ENCODE measurements at regions not wholly inside any gene's neighbourhood (a gene's known extent, or its start where the extent isn't known, plus 50 kb on each side); places are given as distances from the start of the nearest gene placed in this dataset.

DNA sequence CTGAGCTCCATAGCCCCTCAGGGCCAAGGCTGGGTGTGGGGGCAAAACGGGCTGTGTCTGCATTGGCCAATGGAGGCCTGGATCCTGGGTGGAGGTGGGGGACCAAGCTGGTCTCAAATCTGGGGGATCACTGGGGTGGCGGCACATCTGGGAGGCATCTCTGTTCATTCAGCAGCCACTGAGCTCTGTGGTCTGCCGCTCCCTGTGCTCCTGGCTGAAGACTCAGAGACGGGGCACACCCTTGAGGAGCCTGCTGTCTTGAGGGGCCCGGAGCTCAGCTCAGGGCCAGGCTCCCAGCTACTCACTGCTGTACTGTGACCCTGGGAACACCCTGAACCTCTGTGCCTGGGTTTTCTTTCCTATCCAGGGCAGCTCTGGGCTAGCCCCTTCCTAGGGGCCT lies 90.3 kb upstream of the WNT4 start:
- no peaks in the 10 kb centered on the region for H3K79me2 ChIP-seq (ENCODE audit: low read depth)
- H3K4me2 ChIP-seq, result no peak overlapping the region
- H3K27me3 ChIP-seq, result peaks cover 97% of the 10 kb centered on the region
- no peak for DNase-seq (ENCODE audit: low spot score)
- no peak overlapping the region for H3K9ac ChIP-seq
- Mint-ChIP-seq H3K4me3 (no peak overlapping the region), H3K4me1 (peaks cover 53% of the 10 kb centered on the region), H3K27ac (no peak overlapping the region), H3K9me3 (peaks cover 3% of the 10 kb centered on the region), H3K36me3 (no peaks in the 10 kb centered on the region), H3K27me3 (ENCODE audit: insufficient read depth, low read depth) (peaks cover 26% of the 10 kb centered on the region)
- no peak overlapping the region for H2AFZ ChIP-seq (replicated peaks)
- H3K36me3 ChIP-seq, result no peaks in the 10 kb centered on the region
- peaks cover 13% of the 10 kb centered on the region for H3F3A ChIP-seq (ENCODE audit: low read depth)
- peaks cover 52% of the 10 kb centered on the region for H4K20me1 ChIP-seq (ENCODE audit: low read depth)
- H3K4me3 ChIP-seq, result no peak overlapping the region
- TF ChIP-seq EZH2phosphoT487 (IDR thresholded peaks at IDR 0.05) (no peak), EZH2 (IDR thresholded peaks at IDR 0.05) (no peak)
- TF ChIP-seq, protein P1, sequence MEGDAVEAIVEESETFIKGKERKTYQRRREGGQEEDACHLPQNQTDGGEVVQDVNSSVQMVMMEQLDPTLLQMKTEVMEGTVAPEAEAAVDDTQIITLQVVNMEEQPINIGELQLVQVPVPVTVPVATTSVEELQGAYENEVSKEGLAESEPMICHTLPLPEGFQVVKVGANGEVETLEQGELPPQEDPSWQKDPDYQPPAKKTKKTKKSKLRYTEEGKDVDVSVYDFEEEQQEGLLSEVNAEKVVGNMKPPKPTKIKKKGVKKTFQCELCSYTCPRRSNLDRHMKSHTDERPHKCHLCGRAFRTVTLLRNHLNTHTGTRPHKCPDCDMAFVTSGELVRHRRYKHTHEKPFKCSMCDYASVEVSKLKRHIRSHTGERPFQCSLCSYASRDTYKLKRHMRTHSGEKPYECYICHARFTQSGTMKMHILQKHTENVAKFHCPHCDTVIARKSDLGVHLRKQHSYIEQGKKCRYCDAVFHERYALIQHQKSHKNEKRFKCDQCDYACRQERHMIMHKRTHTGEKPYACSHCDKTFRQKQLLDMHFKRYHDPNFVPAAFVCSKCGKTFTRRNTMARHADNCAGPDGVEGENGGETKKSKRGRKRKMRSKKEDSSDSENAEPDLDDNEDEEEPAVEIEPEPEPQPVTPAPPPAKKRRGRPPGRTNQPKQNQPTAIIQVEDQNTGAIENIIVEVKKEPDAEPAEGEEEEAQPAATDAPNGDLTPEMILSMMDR (IDR thresholded peaks at IDR 0.05), result no peak
- H3K27ac ChIP-seq, result no peak overlapping the region
- H3K9me3 ChIP-seq (ENCODE audit: low read depth), result no peaks in the 10 kb centered on the region
- H3K4me1 ChIP-seq, result peaks cover 19% of the 10 kb centered on the region

- Histone ChIP-seq H3K79me2 (ENCODE audit: low read depth) (no peaks in the 10 kb centered on the region), H2AFZ (replicated peaks) (no peak overlapping the region), H3K4me3 (no peak overlapping the region), H3F3A (ENCODE audit: low read depth) (peaks cover 10% of the 10 kb centered on the region), H3K27ac (no peak overlapping the region), H3K27me3 (peaks cover 84% of the 10 kb centered on the region), H3K4me1 (peaks cover 11% of the 10 kb centered on the region), H3K4me2 (peak overlapping the region; percentile 13), H3K9ac (no peak overlapping the region), H3K9me3 (ENCODE audit: low read depth) (no peaks in the 10 kb centered on the region), H4K20me1 (ENCODE audit: low read depth) (peaks cover 38% of the 10 kb centered on the region), H3K36me3 (no peaks in the 10 kb centered on the region)
- H3K27ac Mint-ChIP-seq, result peak overlapping the region; percentile 15
- no peak for DNase-seq (ENCODE audit: low spot score)
- TF ChIP-seq EZH2 (IDR thresholded peaks at IDR 0.05), result no peak
- TF ChIP-seq, protein P1 (IDR thresholded peaks at IDR 0.05), result no peak
- no peak for TF ChIP-seq EZH2phosphoT487 (IDR thresholded peaks at IDR 0.05)
- peaks cover 3% of the 10 kb centered on the region for H3K9me3 Mint-ChIP-seq
- no peak overlapping the region for H3K4me3 Mint-ChIP-seq
- peaks cover 42% of the 10 kb centered on the region for H3K4me1 Mint-ChIP-seq
- H3K27me3 Mint-ChIP-seq (ENCODE audit: insufficient read depth, low read depth), result peaks cover 33% of the 10 kb centered on the region
- H3K36me3 Mint-ChIP-seq, result no peaks in the 10 kb centered on the region
Observed at GRCh38 chr1:22234476-22235030, 91.7 kb upstream of the WNT4 start.

GRCh38 chr1:22236166-22236565 lies 93.3 kb upstream of the WNT4 start:
- peaks cover 28% of the 10 kb centered on the region for H4K20me1 ChIP-seq (ENCODE audit: low read depth)
- no peak overlapping the region for H2AFZ ChIP-seq (replicated peaks)
- TF ChIP-seq, protein P1 (IDR thresholded peaks at IDR 0.05), result no peak
- TF ChIP-seq EZH2phosphoT487 (IDR thresholded peaks at IDR 0.05) (no peak), EZH2 (IDR thresholded peaks at IDR 0.05) (no peak)
- Mint-ChIP-seq H3K27me3 (ENCODE audit: insufficient read depth, low read depth) (peaks cover 31% of the 10 kb centered on the region), H3K4me3 (no peak overlapping the region), H3K4me1 (peaks cover 37% of the 10 kb centered on the region), H3K9me3 (peaks cover 2% of the 10 kb centered on the region), H3K27ac (no peak overlapping the region), H3K36me3 (no peaks in the 10 kb centered on the region)
- H3K4me2 ChIP-seq, result no peak overlapping the region
- no peak overlapping the region for H3K9ac ChIP-seq
- no peaks in the 10 kb centered on the region for H3K79me2 ChIP-seq (ENCODE audit: low read depth)
- peaks cover 10% of the 10 kb centered on the region for H3F3A ChIP-seq (ENCODE audit: low read depth)
- H3K4me3 ChIP-seq, result no peak overlapping the region
- no peaks in the 10 kb centered on the region for H3K36me3 ChIP-seq
- H3K4me1 ChIP-seq, result peaks cover 11% of the 10 kb centered on the region
- peaks cover 79% of the 10 kb centered on the region for H3K27me3 ChIP-seq
- no peak for DNase-seq (ENCODE audit: low spot score)
- H3K27ac ChIP-seq, result no peak overlapping the region
- no peaks in the 10 kb centered on the region for H3K9me3 ChIP-seq (ENCODE audit: low read depth)

Data from neural progenitor cell (in vitro differentiated cells).